CD8-positive, alpha-beta memory T cell (primary cell): ENCODE measurements at regions not wholly inside any gene's neighbourhood (a gene's known extent, or its start where the extent isn't known, plus 50 kb on each side); places are given as distances from the start of the nearest gene placed in this dataset.

ENCODE experiments used
- CTCF ChIA-PET: fragments of 350-600 bp; sonication (Branson Sonifier 250); formaldehyde crosslinking; loops from one replicate; lab custom pipeline; 2021; ENCODE audit warnings: antibody characterized with exemption; lab: Charles Lee
- POLR2A ChIA-PET: fragments of 350-600 bp; sonication (Branson Sonifier 250); formaldehyde crosslinking; loops from one replicate; lab custom pipeline; 2021; ENCODE audit warnings: antibody characterized with exemption; lab: Charles Lee
- DNase-seq, 5 donors: peaks; one replicate each; pipeline versions ENCODE4 v3.0.0 to v3.0.0-alpha.2; 2020 to 2022; ENCODE audit warnings: mixed read lengths in 1 of 5
- H3K27ac ChIP-seq: one replicate; pipeline ENCODE4 v1.7.0; 2013; ENCODE audit warnings: low read depth, mild to moderate bottlenecking, low read length, moderate library complexity
- H3K27me3 ChIP-seq: 2 replicates; pipeline ENCODE4 v1.7.0; 2013; ENCODE audit warnings: low read length, mild to moderate bottlenecking; ENCODE audit not compliant: insufficient read depth, poor library complexity, severe bottlenecking
- H3K36me3 ChIP-seq: 2 replicates; pipeline ENCODE4 v1.7.0; 2013; ENCODE audit warnings: mild to moderate bottlenecking, low read length, moderate library complexity; ENCODE audit not compliant: insufficient read depth
- H3K4me1 ChIP-seq: 2 replicates; pipeline ENCODE4 v1.7.0; 2013; ENCODE audit warnings: mild to moderate bottlenecking, low read length, moderate library complexity; ENCODE audit not compliant: insufficient read depth
- H3K4me3 ChIP-seq: 2 replicates; pipeline ENCODE4 v1.7.0; 2013; ENCODE audit warnings: mild to moderate bottlenecking, low read length
- H3K9me3 ChIP-seq: 2 replicates; pipeline ENCODE4 v1.7.0; 2013; ENCODE audit warnings: mild to moderate bottlenecking, low read length
- H3K27ac Mint-ChIP-seq, 8 donors: one replicate each; pipeline ENCODE4 v1.8.0; 2020 to 2021; ENCODE audit warnings: mixed read lengths in 8 of 8, mild to moderate bottlenecking in 6 of 8, inconsistent platforms in 3 of 8, moderate library complexity in 3 of 8
- H3K27me3 Mint-ChIP-seq, 2 donors: one replicate each; pipeline ENCODE4 v1.8.0; 2020 to 2021; ENCODE audit warnings: mixed read lengths in 2 of 2, mild to moderate bottlenecking in 1 of 2, moderate library complexity in 1 of 2
- H3K36me3 Mint-ChIP-seq, 3 donors: one replicate each; pipeline ENCODE4 v1.8.0; 2020 to 2021; ENCODE audit warnings: mixed read lengths in 3 of 3, inconsistent platforms in 1 of 3, mild to moderate bottlenecking in 1 of 3
- H3K4me1 Mint-ChIP-seq, 3 donors: one replicate each; pipeline ENCODE4 v1.8.0; 2020 to 2021; ENCODE audit warnings: mixed read lengths in 3 of 3, inconsistent platforms in 1 of 3, mild to moderate bottlenecking in 1 of 3
- H3K4me3 Mint-ChIP-seq, 7 donors: one replicate each; pipeline ENCODE4 v1.8.0; 2020 to 2021; ENCODE audit warnings: mixed read lengths in 7 of 7, mild to moderate bottlenecking in 6 of 7, moderate library complexity in 4 of 7, inconsistent platforms in 2 of 7
- H3K9me3 Mint-ChIP-seq, 5 donors: one replicate each; pipeline ENCODE4 v1.8.0; 2020 to 2022; ENCODE audit warnings: mixed read lengths in 5 of 5, mild to moderate bottlenecking in 3 of 5, moderate library complexity in 2 of 5, inconsistent platforms in 1 of 5

DNA sequence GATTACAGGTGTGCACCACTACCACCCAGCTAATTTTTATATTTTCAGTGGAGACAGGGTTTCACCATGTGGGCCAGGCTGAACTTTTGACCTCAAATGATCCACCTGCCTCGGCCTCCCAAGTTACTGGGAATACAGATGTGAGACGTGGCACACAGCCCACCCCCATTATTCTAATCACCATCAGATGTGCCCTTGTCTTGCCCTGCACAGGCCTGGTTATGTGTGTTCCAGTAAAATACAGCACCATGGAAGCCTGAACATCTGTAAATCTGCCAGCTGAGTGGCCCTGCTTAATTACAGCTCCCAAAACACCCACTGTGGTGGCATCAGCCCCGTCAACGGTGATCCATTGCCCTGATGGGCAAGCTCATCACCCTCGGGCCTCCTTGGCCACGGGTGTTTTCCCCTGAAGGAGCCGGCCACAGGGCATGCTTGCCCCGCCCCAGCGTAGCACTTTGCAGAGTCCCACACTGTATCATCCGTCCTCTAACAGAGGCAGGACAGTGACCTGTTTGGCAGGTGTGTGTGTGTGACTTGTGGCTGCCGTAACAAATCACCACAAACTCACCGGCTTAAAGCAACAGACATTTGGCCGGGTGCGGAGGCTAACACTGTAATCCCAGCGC, 74.5 kb downstream of the RBFOX3 start:
- Mint-ChIP-seq H3K36me3 (peaks cover 0 to 2% (median 0%) of the 10 kb centered on the region in 3 donors), H3K9me3 (no peaks in the 10 kb centered on the region), H3K27me3 (peaks cover 5 to 18% of the 10 kb centered on the region in 2 donors), H3K27ac (no peak overlapping the region), H3K4me1 (no peaks in the 10 kb centered on the region), H3K4me3 (no peak overlapping the region)
- ChIA-PET CTCF (no interaction called here), POLR2A (no interaction called here)
- Histone ChIP-seq H3K27me3 (no peaks in the 10 kb centered on the region), H3K4me1 (no peaks in the 10 kb centered on the region), H3K27ac (no peak overlapping the region), H3K9me3 (no peaks in the 10 kb centered on the region), H3K4me3 (no peak overlapping the region), H3K36me3 (no peaks in the 10 kb centered on the region)
- DNase-seq, result no peak

DNA sequence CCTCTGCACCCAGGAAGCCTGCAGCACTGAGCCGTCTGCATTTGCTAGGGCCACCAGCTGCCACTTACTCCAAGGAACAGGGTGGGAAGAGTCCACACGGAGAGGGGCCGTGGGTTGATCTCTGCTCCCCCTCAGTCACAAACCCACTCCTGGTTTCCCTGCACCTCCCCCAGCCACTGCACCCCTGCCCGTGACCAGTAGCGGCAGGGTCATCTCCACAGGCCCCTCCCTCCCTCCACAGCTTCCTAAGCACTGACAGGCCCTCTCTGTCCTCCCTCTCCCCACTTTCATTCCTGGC, 75.2 kb downstream of the RBFOX3 start:
- H3K4me3 Mint-ChIP-seq, result no peak overlapping the region
- H3K9me3 Mint-ChIP-seq, result no peaks in the 10 kb centered on the region
- Histone ChIP-seq H3K27me3 (no peaks in the 10 kb centered on the region), H3K36me3 (no peaks in the 10 kb centered on the region), H3K4me3 (no peak overlapping the region), H3K27ac (no peak overlapping the region), H3K4me1 (no peaks in the 10 kb centered on the region), H3K9me3 (no peaks in the 10 kb centered on the region)
- H3K27me3 Mint-ChIP-seq, result peaks cover 5 to 18% of the 10 kb centered on the region in 2 donors
- H3K4me1 Mint-ChIP-seq, result no peaks in the 10 kb centered on the region
- POLR2A ChIA-PET, result no interaction called here
- CTCF ChIA-PET, result no interaction called here
- H3K27ac Mint-ChIP-seq, result no peak overlapping the region
- no peak for DNase-seq
- peaks cover 0 to 2% (median 0%) of the 10 kb centered on the region in 3 donors for H3K36me3 Mint-ChIP-seq

DNA sequence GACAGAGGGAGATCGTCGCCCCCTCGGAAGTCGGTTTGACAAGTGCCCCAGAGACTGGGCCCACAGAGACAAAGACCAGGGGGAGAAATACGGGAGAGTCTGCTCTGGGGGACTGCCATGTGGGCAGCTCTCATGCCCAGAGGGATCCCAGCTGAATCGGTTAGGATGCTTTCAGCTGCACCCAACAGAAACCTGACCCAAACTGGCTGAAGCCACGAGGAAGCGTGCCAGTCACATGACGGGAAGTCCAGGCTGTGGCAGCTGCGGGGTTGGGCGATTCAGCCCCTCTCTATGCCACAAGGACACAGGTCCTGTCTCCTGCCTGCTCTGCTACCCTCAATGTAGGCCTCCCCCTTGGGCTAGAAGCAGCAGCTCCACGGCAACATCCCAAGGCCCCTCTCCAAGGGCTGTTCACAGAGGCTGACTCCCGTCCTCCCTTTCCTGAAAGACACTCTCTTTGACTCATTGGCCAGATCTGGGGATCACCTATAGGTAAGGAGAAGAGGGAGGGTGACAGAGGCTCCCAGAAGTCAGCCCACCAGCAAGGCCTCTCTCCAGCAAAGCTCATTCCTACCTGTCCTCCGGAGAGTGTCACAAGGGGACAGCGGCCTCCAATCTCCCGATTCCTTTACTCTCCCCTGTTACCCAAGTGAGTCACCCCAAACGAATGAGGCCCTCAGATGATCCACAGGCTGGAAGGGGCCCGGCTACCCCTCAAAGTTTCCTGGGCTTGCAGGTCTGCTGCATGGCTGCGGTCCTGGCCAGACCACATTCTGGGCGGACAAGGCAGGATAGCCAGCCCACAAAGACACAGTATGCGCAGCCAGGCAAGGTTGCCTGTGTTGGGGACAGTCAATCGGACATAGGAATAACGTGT, 75.8 kb downstream of the RBFOX3 start:
- Mint-ChIP-seq H3K9me3 (no peaks in the 10 kb centered on the region), H3K4me3 (no peak overlapping the region), H3K36me3 (peaks cover 0 to 2% (median 0%) of the 10 kb centered on the region in 3 donors), H3K27me3 (peaks cover 6 to 22% of the 10 kb centered on the region in 2 donors), H3K27ac (no peak overlapping the region), H3K4me1 (no peaks in the 10 kb centered on the region)
- no peak for DNase-seq
- H3K36me3 ChIP-seq, result no peaks in the 10 kb centered on the region
- no peaks in the 10 kb centered on the region for H3K9me3 ChIP-seq
- no peak overlapping the region for H3K27ac ChIP-seq
- CTCF ChIA-PET, result no interaction called here
- H3K27me3 ChIP-seq, result no peaks in the 10 kb centered on the region
- no peak overlapping the region for H3K4me3 ChIP-seq
- POLR2A ChIA-PET, result no interaction called here
- no peaks in the 10 kb centered on the region for H3K4me1 ChIP-seq

DNA sequence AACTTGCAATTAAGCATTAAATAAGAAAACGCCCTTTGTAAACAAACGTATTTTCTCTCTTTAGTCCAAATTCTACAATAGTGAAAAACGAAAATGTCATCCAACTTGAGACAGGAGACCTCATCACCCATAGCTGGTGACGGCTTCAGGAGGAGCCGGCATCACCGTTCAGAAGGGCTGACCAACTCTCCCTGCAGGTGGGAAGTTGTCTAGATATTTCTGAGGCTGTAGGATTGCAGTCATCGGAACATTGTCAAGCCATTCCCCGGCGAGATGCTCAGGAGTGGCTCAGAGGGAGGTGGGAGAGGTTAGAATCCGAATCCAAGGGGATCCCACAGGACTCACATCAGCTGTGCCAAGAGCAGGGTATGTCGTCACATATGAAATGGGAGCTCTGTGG, 76.7 kb downstream of the RBFOX3 start:
- Mint-ChIP-seq H3K27ac (peak overlapping the region in 1 of 8 donors; percentile 50), H3K4me3 (no peak overlapping the region), H3K9me3 (no peaks in the 10 kb centered on the region), H3K36me3 (peaks cover 0 to 2% (median 0%) of the 10 kb centered on the region in 3 donors), H3K27me3 (peaks cover 6 to 31% of the 10 kb centered on the region in 2 donors), H3K4me1 (no peaks in the 10 kb centered on the region)
- H3K4me1 ChIP-seq, result no peaks in the 10 kb centered on the region
- POLR2A ChIA-PET, result no interaction called here
- CTCF ChIA-PET, result no interaction called here
- no peak overlapping the region for H3K27ac ChIP-seq
- no peak for DNase-seq
- no peaks in the 10 kb centered on the region for H3K36me3 ChIP-seq
- no peak overlapping the region for H3K4me3 ChIP-seq
- no peaks in the 10 kb centered on the region for H3K27me3 ChIP-seq
- H3K9me3 ChIP-seq, result no peaks in the 10 kb centered on the region

DNA sequence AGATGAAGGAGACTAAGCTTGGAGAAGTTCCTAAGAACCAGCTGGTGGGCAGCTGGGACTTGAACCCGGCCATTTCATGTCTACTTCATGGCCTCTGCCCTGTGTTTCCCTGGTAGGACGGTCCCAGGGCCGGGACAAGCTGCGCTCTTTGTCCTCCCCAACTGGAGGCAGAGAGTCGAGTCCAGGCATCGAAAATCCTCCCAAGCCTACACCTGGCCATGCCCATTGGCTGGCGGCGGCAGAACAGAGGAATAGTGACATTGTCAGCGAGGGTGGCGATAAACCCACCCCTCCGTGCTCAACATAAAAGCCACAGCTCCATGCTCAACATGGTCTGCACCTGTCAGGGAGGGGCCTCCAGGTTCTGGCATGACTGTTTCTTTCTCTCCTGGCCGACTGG, 77.7 kb downstream of the RBFOX3 start:
- Histone ChIP-seq H3K27ac (no peak overlapping the region), H3K4me1 (no peaks in the 10 kb centered on the region), H3K4me3 (no peak overlapping the region), H3K27me3 (no peaks in the 10 kb centered on the region), H3K36me3 (no peaks in the 10 kb centered on the region), H3K9me3 (no peaks in the 10 kb centered on the region)
- H3K27ac Mint-ChIP-seq, result no peak overlapping the region
- no peak for DNase-seq
- no peaks in the 10 kb centered on the region for H3K9me3 Mint-ChIP-seq
- POLR2A ChIA-PET, result no interaction called here
- peaks cover 9 to 36% of the 10 kb centered on the region in 2 donors for H3K27me3 Mint-ChIP-seq
- H3K4me3 Mint-ChIP-seq, result no peak overlapping the region
- CTCF ChIA-PET, result no interaction called here
- no peaks in the 10 kb centered on the region for H3K4me1 Mint-ChIP-seq
- peaks cover 0 to 2% (median 0%) of the 10 kb centered on the region in 3 donors for H3K36me3 Mint-ChIP-seq

DNA sequence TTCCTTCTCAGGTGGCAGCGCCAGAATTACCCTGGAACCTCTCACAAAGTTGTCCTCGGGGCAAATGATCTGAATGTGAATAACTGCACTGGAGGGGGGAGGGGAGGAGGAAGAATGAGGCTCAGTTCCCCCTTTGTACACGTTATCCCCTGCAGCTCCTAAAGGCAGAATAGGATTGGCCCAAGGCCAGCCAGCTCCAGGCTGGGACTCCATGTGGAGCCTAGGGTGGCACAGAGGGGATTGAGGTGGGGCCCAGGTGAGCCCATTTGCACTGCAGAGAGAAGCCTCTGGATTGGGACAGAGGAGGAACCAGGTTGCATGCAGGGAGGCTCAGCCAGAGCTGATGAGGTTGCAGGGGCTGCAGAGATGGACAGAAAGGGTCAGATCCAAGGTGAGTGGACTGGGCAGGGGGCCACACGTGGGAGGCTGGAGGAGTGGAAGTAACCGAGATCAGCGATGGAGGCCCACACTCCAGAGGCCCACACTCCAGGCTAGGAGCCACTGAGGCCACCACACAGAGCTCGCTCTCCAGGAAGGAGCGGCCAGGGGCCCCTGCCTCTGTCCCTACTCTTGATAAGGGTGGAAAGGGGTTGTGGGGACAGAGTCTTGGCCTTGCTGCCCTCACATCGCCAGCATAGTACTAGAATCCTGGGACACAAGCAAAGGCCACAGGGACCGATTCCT, 78.6 kb downstream of the RBFOX3 start:
- no peak overlapping the region for H3K27ac ChIP-seq
- no peaks in the 10 kb centered on the region for H3K27me3 ChIP-seq
- H3K27ac Mint-ChIP-seq, result no peak overlapping the region
- ChIA-PET CTCF (no interaction called here), POLR2A (no interaction called here)
- H3K4me3 ChIP-seq, result no peak overlapping the region
- H3K36me3 Mint-ChIP-seq, result no peaks in the 10 kb centered on the region
- H3K36me3 ChIP-seq, result no peaks in the 10 kb centered on the region
- no peaks in the 10 kb centered on the region for H3K9me3 ChIP-seq
- H3K27me3 Mint-ChIP-seq, result peaks cover 12 to 33% of the 10 kb centered on the region in 2 donors
- DNase-seq, result no peak
- no peak overlapping the region for H3K4me3 Mint-ChIP-seq
- H3K9me3 Mint-ChIP-seq, result no peaks in the 10 kb centered on the region
- H3K4me1 ChIP-seq, result no peaks in the 10 kb centered on the region
- H3K4me1 Mint-ChIP-seq, result no peaks in the 10 kb centered on the region

DNA sequence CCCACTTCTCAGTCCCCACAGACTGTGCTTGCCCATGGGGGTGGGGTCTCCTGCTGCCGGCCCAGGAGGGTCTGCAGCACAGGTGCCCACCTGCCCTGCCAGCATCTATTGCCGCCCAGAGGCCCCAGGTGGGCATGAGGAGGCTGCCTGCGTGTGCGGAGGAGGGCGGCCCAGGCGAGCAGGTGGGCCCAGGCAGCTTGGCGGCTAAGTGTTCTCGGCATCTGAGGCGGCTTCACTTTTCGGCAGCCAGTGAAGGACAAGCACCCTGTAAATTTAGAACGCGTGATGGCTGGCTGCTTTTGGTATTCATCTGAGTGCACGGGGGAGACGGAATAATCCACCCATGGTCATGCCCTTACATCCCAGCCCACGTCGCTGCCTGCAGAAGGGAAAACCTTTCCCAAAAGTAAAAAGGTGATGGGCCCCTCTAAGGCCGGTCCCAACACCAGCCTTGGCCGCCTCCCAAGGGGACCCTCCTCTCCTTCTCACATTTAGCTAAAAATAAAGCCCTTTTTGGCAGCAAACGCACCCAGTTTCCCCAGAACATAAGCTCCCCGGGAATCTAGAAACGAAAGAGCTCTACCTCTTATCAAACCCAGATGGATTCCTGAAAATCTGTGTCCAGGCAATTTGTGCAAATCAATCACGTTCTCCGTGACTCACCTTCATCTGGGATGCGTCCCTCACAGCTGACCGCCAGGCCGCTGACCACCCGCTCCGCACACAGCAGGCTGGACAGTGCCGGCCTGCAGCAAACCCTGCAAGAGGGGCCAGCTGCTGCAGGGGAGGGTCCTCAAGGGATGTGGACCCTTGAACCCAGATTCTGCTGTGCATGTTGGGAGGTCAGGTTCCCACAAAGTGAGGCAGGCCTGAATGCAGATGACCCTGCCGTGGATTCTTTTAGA, 79.4 kb downstream of the RBFOX3 start:
- Mint-ChIP-seq H3K9me3 (no peaks in the 10 kb centered on the region), H3K27me3 (peaks cover 13 to 33% of the 10 kb centered on the region in 2 donors), H3K27ac (no peak overlapping the region), H3K36me3 (no peaks in the 10 kb centered on the region), H3K4me1 (no peaks in the 10 kb centered on the region), H3K4me3 (no peak overlapping the region)
- H3K36me3 ChIP-seq, result no peaks in the 10 kb centered on the region
- no peaks in the 10 kb centered on the region for H3K9me3 ChIP-seq
- no peaks in the 10 kb centered on the region for H3K4me1 ChIP-seq
- H3K4me3 ChIP-seq, result no peak overlapping the region
- CTCF ChIA-PET, result no interaction called here
- H3K27me3 ChIP-seq, result no peaks in the 10 kb centered on the region
- H3K27ac ChIP-seq, result no peak overlapping the region
- POLR2A ChIA-PET, result no interaction called here
- no peak for DNase-seq
